ENCODE measurements at regions not wholly inside any gene's neighbourhood (a gene's known extent, or its start where the extent isn't known, plus 50 kb on each side); places are given as distances from the start of the nearest gene placed in this dataset.
"Not testable (repeated sequence)": the region's sequence is repeated elsewhere in the genome, so short reads cannot be mapped to it uniquely, and the experiment has no call there.

- no peak for DNase-seq
These were observed 732.7 kb downstream of the SEMA5A start for GRCh38 chr5:8813180-8813579.

- DNase-seq: no peak
These were observed 731.8 kb downstream of the SEMA5A start for GRCh38 chr5:8814105-8814504.

GRCh38 chr5:8824371-8824770, 721.5 kb downstream of the SEMA5A start:
- no peak for DNase-seq

DNA sequence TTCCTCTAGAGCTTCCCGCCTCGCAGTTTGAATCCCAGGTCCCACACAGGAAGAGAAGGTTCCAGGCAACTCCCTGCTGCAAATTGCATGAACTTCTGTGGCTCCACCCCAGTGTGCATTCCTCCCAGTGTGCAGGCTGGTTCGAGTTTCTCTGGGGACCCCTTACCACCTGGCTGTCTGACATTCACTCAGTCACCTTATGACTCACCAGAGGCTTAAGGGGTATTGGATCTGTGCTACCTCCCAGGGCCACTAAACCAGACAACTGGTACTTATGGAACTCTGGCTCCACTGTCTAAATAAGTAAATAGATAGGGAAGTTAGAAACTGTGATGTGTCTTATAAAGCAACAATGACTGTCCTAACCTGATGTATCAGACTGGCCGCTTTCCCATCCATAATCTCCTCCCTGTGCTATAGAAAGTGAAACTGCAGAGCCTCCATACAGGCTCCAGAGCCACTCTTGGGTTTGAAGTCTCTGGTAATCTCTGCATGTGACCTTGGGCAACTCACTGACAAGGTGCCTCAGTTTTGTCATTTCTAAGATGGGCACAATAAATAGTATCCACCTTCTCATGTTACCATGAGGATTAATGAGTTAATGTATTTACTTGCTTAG, 720.6 kb downstream of the SEMA5A start:
- DNase-seq: no peak

DNA sequence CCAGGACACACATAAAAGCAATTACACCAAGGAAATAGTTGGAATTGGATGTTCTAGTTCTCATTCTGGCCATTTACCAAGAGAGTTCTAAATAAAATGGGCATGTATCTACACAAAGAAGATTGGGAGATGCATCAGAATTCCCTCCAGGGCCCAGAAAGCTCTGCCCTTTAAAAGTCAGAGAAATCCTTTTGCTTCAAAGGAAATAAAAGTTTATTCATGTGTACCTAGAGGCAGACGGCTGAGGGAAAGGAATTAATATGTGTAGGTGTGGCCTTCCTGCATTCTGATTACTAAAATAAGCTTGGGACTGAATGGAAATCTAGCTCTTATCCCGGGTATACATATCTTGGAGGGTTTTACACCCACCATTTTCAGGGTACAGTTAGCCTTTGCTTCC, 719.4 kb downstream of the SEMA5A start:
- no peak for DNase-seq

- no peak for DNase-seq
These were observed 718.2 kb downstream of the SEMA5A start for GRCh38 chr5:8827696-8828095.

DNA sequence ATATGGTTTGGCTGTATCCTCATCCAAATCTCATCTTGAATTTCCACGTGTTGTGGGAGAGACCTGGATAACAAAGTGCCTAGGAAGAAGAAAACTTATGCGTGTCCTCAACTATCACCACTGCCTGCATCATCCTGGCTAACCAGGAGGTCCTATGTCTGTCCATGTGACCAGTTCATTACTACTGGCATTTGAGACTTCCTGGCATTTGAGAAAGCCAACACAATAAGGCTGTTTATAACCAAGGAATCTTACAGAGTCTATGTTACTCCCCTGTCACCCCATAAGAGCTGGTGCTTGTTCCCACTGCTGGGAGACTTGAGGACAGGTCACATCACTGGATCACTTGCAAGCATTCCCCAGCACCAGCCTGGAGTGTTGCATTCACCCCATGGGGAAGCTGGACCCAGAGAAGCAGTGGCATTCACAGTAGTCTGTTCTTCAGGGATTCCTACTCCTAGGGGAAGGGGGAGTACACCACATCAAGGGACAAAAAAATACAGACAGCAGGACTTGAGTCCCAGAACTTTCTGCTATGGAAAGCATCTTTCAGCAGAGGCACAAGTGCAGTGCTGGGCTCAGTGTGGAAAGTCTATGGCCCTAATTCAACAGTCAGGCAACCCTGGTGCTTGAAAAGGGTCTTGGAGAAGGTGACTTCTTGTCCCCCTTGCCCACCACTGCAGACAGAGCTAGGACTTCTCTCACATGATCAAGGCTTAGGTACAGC, 717.1 kb downstream of the SEMA5A start:
- no peak for DNase-seq

DNA sequence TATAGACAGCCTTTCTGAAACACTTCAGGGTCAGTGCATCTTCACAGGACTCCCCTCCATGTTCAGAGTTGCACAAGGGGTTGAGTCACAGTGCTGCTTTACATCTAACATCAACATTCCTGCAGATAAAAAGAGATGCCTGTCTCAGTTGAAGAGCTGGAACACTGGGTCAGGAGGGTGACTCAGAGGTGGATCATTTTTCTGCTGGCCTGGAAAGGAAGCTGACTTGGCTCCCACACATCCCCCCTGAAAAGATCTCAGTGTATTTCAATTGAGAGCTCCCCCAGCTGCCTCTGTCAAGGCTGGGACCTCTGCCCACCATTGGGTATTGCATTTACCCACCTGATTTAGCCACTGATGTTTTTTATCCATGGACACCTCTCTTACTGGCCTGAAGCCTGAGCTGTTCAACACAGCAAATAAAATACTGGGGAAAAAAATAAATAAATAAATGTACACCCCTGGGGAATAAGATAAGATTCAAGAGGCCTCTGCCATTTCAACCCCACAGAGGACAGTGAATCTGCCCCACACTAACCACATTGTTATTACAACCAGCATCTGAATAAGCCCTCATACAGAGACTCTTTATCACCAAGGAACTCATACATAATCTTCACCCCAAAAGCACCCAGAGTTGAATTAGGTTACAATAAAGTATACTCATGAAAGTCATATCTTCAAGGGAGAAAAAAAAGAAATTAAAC, 716.4 kb downstream of the SEMA5A start:
- no peak for DNase-seq

DNA sequence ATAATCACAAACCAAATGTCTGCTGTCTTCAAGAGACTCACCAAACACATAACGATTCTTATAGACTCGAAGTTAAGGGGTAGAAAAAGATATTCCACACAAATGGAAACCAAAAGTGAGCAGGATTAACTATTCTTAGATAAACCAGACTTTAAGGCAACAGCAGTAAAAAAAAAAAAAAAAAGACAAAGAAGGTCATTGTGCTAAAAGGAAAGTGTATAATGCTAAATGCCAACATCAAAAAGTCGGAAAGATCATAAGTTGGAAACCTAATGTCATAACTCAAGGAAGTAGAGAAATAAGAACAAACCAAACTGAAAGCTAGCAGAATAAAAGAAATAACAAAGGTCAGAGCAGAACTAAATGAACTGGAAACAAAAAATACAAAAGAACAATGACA, 714.6 kb downstream of the SEMA5A start:
- DNase-seq: no peak

GRCh38 chr5:8831854-8832253, 714.0 kb downstream of the SEMA5A start:
- no peak for DNase-seq

GRCh38 chr5:8839361-8840055, 706.4 kb downstream of the SEMA5A start:
- DNase-seq: no peak

- no peak for DNase-seq
These were observed 705.6 kb downstream of the SEMA5A start for GRCh38 chr5:8840237-8840636.

DNA sequence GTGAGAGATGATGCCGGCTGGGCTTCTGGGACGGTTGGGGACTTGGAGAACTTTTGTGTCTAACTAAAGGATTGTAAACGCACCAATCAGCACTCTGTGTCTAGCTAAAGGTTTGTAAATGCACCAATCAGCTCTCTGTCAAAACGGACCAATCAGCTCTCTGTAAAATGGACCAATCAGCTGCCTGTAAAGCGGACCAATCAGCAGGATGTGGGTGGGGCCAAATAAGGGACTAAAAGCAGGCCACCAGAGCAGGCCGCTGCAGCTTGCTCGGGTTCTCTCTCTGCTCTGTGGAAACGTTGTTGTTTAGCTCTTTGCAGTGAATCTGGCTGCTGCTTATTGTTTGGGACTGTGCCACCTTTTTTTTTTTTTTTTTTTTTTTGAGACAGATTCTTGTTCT, 705.1 kb downstream of the SEMA5A start:
- not testable (repeated sequence) for DNase-seq

GRCh38 chr5:8842971-8843551, 702.8 kb downstream of the SEMA5A start:
- DNase-seq: no peak

- peak; percentile 82 for DNase-seq
These were observed 702.1 kb downstream of the SEMA5A start for GRCh38 chr5:8843771-8844170.

- no peak for DNase-seq
These were observed 701.7 kb downstream of the SEMA5A start for GRCh38 chr5:8844206-8844605.

DNA sequence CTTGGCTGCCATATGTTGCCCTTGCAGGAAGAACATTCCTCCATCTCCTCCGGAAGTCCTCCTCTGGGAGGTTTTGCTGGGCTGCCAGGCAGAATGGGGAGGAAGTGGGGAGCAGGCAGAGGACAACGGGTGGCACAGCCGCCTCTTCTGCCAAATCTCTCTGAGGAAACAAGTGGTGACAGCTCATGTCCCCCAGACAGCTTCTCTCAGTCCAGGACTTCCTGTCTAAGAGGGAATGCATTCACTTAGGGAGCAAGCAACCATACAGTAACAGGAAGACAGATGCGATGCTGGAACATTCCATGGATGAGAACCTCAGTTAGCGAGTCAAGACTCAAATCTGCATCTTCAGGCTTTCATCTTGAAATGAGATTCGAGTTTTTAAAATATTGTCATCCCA, 701.0 kb downstream of the SEMA5A start:
- DNase-seq: no peak

DNA sequence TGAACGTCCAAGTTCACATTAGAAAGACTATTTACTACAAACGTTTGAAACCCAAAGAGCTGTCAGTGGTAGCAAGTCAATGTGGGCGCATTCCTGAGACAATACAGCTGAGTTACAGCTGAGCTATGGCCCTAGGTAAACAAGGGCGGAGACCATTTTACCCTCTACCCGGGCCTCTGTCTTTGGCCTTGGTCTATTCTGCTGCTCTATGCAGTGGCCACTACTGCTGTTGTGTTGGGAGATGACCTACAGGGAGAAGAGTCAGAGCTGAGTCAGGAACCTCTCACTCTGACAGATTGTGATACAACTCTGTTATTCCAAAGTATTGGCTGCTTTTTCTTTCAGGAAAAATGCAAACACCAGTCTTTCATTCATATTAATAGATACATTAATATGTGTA, 700.6 kb downstream of the SEMA5A start:
- DNase-seq: no peak

- DNase-seq: no peak
These were observed 697.5 kb downstream of the SEMA5A start for GRCh38 chr5:8848366-8848765.

DNA sequence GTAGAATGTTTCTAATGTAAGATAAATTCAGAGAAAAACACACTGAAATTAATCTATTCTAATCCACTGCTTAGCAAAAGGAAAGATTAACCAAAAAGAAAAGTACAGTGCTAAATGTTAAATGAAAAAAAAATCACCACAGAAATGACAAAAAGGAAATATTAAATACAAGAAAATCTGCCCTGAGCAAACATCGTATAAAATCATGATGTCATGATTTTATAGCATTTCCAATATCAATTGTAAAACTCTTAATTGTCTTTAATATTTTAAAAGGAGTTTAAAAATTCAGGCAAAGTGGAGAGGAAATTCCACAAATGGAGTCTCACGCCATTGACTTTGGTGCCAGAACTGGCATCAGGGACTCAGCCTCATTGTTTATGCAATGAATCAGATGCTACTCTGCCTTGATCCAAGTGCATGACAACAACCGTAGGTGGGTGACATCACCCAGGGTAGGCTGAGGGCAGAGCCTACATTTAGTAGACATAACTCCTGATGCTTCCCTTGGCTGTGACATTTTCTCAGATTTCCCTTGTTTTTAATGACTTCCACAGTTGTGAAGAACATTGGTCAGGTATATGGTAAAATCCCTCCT, 696.8 kb downstream of the SEMA5A start:
- DNase-seq: no peak

GRCh38 chr5:8851101-8851500, 694.8 kb downstream of the SEMA5A start:
- DNase-seq: no peak

GRCh38 chr5:8857051-8857450, 688.8 kb downstream of the SEMA5A start:
- peak; percentile 14 for DNase-seq
